WTC11 (cell line): ENCODE measurements at regions not wholly inside any gene's neighbourhood (a gene's known extent, or its start where the extent isn't known, plus 50 kb on each side); places are given as distances from the start of the nearest gene placed in this dataset.
"Not testable (repeated sequence)": the region's sequence is repeated elsewhere in the genome, so short reads cannot be mapped to it uniquely, and the experiment has no call there.

Experiments
- ATAC-seq: fragments of 200-7000 bp; cut with Tn5 transposase; 2 replicates; pipeline ENCODE4 v1.10.0; 2021; ENCODE audit warnings: mild to moderate bottlenecking, moderate library complexity
- CTCF ChIA-PET: fragments of 300-600 bp; sonication (Branson Sonifier 250); formaldehyde crosslinking; loops from one replicate; lab custom pipeline; 2021; ENCODE audit warnings: antibody characterized with exemption; lab: Charles Lee
- POLR2A ChIA-PET: fragments of 350-600 bp; sonication (Branson Sonifier 250); formaldehyde crosslinking; loops from one replicate; lab custom pipeline; 2021; ENCODE audit warnings: antibody characterized with exemption; lab: Charles Lee
- DNase-seq: peaks from one replicate; pipeline ENCODE4 v3.0.0; 2021; ENCODE audit warnings: low spot score
- H3K27ac Mint-ChIP-seq: 2 replicates; pipeline ENCODE4 v1.8.0; 2021; ENCODE audit warnings: mixed read lengths
- H3K27me3 Mint-ChIP-seq: 2 replicates; pipeline ENCODE4 v1.8.0; 2021; ENCODE audit warnings: low read depth, mild to moderate bottlenecking, moderate library complexity, mixed read lengths
- H3K36me3 Mint-ChIP-seq: 2 replicates; pipeline ENCODE4 v1.8.0; 2021; ENCODE audit warnings: mixed read lengths
- H3K4me1 Mint-ChIP-seq: 2 replicates; pipeline ENCODE4 v1.8.0; 2022; ENCODE audit warnings: mixed read lengths
- H3K4me3 Mint-ChIP-seq: 2 replicates; pipeline ENCODE4 v1.8.0; 2021; ENCODE audit warnings: mild to moderate bottlenecking, moderate library complexity, mixed read lengths
- H3K9me3 Mint-ChIP-seq: 2 replicates; pipeline ENCODE4 v1.8.0; 2021; ENCODE audit warnings: mixed read lengths
- CBFB ChIP-seq: sonication (generic); formaldehyde crosslinking; IDR thresholded peaks from 2 replicates; pipeline ENCODE4 v1.8.1; 2022; ENCODE audit warnings: mild to moderate bottlenecking, low read depth, missing genetic modification reagents
- CDX4 ChIP-seq: fragments of 250-450 bp; sonication (Bioruptor Pico); IDR thresholded peaks from 2 replicates; pipeline ENCODE4 v1.9.0; 2021; ENCODE audit warnings: moderate library complexity, mild to moderate bottlenecking, inconsistent platforms, borderline replicate concordance
- ETV6 ChIP-seq: sonication (generic); formaldehyde crosslinking; IDR thresholded peaks from 2 replicates; pipeline ENCODE4 v1.8.1; 2022; ENCODE audit warnings: mild to moderate bottlenecking, missing genetic modification reagents
- FOXP4 ChIP-seq: sonication (generic); formaldehyde crosslinking; IDR thresholded peaks from 2 replicates; pipeline ENCODE4 v1.8.0; 2022; ENCODE audit warnings: mild to moderate bottlenecking, missing genetic modification reagents
- GRHL2 ChIP-seq: fragments of 250-450 bp; sonication (Bioruptor Pico); IDR thresholded peaks from 2 replicates; pipeline ENCODE4 v1.8.0; 2022; ENCODE audit warnings: mild to moderate bottlenecking, moderate library complexity; ENCODE audit not compliant: insufficient replicate concordance, severe bottlenecking
- IRF1 ChIP-seq: sonication (generic); formaldehyde crosslinking; IDR thresholded peaks from 2 replicates; pipeline ENCODE4 v1.8.0; 2023; ENCODE audit warnings: missing genetic modification reagents
- JAZF1 ChIP-seq: fragments of 250-450 bp; sonication (Bioruptor Pico); IDR thresholded peaks from 2 replicates; pipeline ENCODE4 v1.9.0; 2021; ENCODE audit warnings: moderate library complexity, mild to moderate bottlenecking, inconsistent platforms
- JUN ChIP-seq: sonication (generic); formaldehyde crosslinking; IDR thresholded peaks from 2 replicates; pipeline ENCODE4 v1.8.0; 2023; ENCODE audit warnings: mild to moderate bottlenecking, missing genetic modification reagents
- MXD4 ChIP-seq: fragments of 250-450 bp; sonication (Bioruptor Pico); IDR thresholded peaks from 2 replicates; pipeline ENCODE4 v1.8.0; 2021; ENCODE audit warnings: mild to moderate bottlenecking, moderate library complexity, borderline replicate concordance
- NFATC4 ChIP-seq: fragments of 250-450 bp; sonication (Bioruptor Pico); IDR thresholded peaks from 2 replicates; pipeline ENCODE4 v1.9.0; 2021; ENCODE audit warnings: mild to moderate bottlenecking
- SMAD4 ChIP-seq: sonication (generic); formaldehyde crosslinking; IDR thresholded peaks from 2 replicates; pipeline ENCODE4 v1.8.0; 2022; ENCODE audit warnings: mild to moderate bottlenecking, missing genetic modification reagents
- SP1 ChIP-seq: sonication (generic); formaldehyde crosslinking; conservative IDR thresholded peaks from 2 replicates; pipeline ENCODE4 v1.8.1; 2022; ENCODE audit warnings: missing genetic modification reagents
- TCF7 ChIP-seq: sonication (generic); formaldehyde crosslinking; IDR thresholded peaks from 2 replicates; pipeline ENCODE4 v1.8.0; 2022; ENCODE audit warnings: mild to moderate bottlenecking, low read depth, missing genetic modification reagents, moderate library complexity
- TEAD4 ChIP-seq: sonication (generic); formaldehyde crosslinking; IDR thresholded peaks from 2 replicates; pipeline ENCODE4 v1.8.0; 2022; ENCODE audit warnings: mild to moderate bottlenecking, missing genetic modification reagents
- ZBTB21 ChIP-seq: sonication (generic); formaldehyde crosslinking; IDR thresholded peaks from 2 replicates; pipeline ENCODE4 v1.8.1; 2023; ENCODE audit warnings: mild to moderate bottlenecking, missing genetic modification reagents, borderline replicate concordance
- ZNF138 ChIP-seq: sonication (generic); formaldehyde crosslinking; conservative IDR thresholded peaks from 2 replicates; pipeline ENCODE4 v1.8.1; 2022; ENCODE audit warnings: mild to moderate bottlenecking, moderate library complexity, missing genetic modification reagents
- ZNF423 ChIP-seq: fragments of 250-450 bp; sonication (Bioruptor Pico); IDR thresholded peaks from 2 replicates; pipeline ENCODE4 v2.1.2; 2022; ENCODE audit warnings: mild to moderate bottlenecking, moderate library complexity
- ZNF671 ChIP-seq: fragments of 250-450 bp; sonication (Bioruptor Pico); IDR thresholded peaks from 2 replicates; pipeline ENCODE4 v1.8.0; 2021; ENCODE audit warnings: mild to moderate bottlenecking
- TF ChIP-seq, protein P1 (sequence below): fragments of 250-450 bp; sonication (Bioruptor Pico); IDR thresholded peaks from 2 replicates; pipeline ENCODE4 v2.1.2; 2022; ENCODE audit warnings: mild to moderate bottlenecking, moderate library complexity
- TF ChIP-seq, protein P2 (sequence below): fragments of 250-450 bp; sonication (Bioruptor Pico); IDR thresholded peaks from 2 replicates; pipeline ENCODE4 v1.9.0; 2021; ENCODE audit warnings: mild to moderate bottlenecking
- TF ChIP-seq, protein P3 (sequence below): sonication (generic); formaldehyde crosslinking; IDR thresholded peaks from 2 replicates; pipeline ENCODE4 v1.8.1; 2022; ENCODE audit warnings: mild to moderate bottlenecking, missing genetic modification reagents, moderate library complexity, borderline replicate concordance
- TF ChIP-seq, protein P4 (sequence below): sonication (generic); formaldehyde crosslinking; IDR thresholded peaks from 2 replicates; pipeline ENCODE4 v1.8.1; 2022; ENCODE audit warnings: mild to moderate bottlenecking, moderate library complexity, missing genetic modification reagents

GRCh38 chr9:87422999-87423398, 74.7 kb upstream of the DAPK1 start:
- ChIA-PET POLR2A (no interaction called here), CTCF (no interaction called here)
- DNase-seq, result no peak
- Mint-ChIP-seq H3K27me3 (peaks cover 13% of the 10 kb centered on the region), H3K36me3 (peaks cover 84% of the 10 kb centered on the region), H3K27ac (peak overlapping the region; percentile 6; the same call in 1 of the 2 replicates), H3K9me3 (peaks cover 47% of the 10 kb centered on the region), H3K4me1 (peaks cover 40% of the 10 kb centered on the region), H3K4me3 (no peak overlapping the region)
- ATAC-seq, result no peak
- TF ChIP-seq JUN (no peak), CBFB (CRISPR knock-in tag) (no peak), GRHL2 (CRISPR knock-in tag) (no peak), SP1 (CRISPR knock-in tag) (no peak), TCF7 (CRISPR knock-in tag) (no peak), JAZF1 (no peak), ZNF671 (CRISPR knock-in tag) (0 out of 2 replicates have a peak, but pooled peaks have one; percentile 13)

DNA sequence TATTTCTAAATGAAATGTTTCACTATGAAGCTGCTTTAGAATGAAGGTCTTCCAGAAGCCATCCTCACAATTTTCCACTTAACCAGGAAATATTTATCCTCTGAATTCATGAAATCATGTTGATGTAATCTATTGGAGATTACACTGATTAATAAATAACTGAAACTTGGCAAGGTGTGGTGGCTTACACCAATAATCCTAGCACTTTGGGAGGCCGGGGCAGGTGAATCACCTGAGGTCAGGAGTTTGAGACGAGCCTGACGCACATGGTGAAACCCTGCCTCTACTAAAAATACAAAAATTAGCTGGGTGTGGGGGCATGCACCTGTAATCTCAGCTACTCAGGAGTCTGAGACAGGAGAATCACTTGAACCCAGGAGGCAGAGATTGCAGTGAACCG, 73.8 kb upstream of the DAPK1 start:
- peaks cover 75% of the 10 kb centered on the region for H3K36me3 Mint-ChIP-seq
- CTCF ChIA-PET, H3K4me3 Mint-ChIP-seq, POLR2A ChIA-PET, H3K27ac Mint-ChIP-seq, DNase-seq, ATAC-seq: not testable (repeated sequence)
- H3K27me3 Mint-ChIP-seq, result peaks cover 13% of the 10 kb centered on the region
- H3K4me1 Mint-ChIP-seq, result peaks cover 40% of the 10 kb centered on the region
- H3K9me3 Mint-ChIP-seq, result peaks cover 47% of the 10 kb centered on the region

GRCh38 chr9:87425202-87425601, 72.5 kb upstream of the DAPK1 start:
- POLR2A ChIA-PET, result no interaction called here
- peaks cover 39% of the 10 kb centered on the region for H3K9me3 Mint-ChIP-seq
- peaks cover 62% of the 10 kb centered on the region for H3K36me3 Mint-ChIP-seq
- CTCF ChIA-PET, result no interaction called here
- no peak for ATAC-seq
- no peak overlapping the region for H3K27ac Mint-ChIP-seq
- TF ChIP-seq CDX4 (CRISPR knock-in tag), result no peak
- TF ChIP-seq, protein P1, sequence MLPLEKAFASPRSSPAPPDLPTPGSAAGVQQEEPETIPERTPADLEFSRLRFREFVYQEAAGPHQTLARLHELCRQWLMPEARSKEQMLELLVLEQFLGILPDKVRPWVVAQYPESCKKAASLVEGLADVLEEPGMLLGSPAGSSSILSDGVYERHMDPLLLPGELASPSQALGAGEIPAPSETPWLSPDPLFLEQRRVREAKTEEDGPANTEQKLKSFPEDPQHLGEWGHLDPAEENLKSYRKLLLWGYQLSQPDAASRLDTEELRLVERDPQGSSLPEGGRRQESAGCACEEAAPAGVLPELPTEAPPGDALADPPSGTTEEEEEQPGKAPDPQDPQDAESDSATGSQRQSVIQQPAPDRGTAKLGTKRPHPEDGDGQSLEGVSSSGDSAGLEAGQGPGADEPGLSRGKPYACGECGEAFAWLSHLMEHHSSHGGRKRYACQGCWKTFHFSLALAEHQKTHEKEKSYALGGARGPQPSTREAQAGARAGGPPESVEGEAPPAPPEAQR (CRISPR knock-in tag), result no peak
- TF ChIP-seq, protein P2, sequence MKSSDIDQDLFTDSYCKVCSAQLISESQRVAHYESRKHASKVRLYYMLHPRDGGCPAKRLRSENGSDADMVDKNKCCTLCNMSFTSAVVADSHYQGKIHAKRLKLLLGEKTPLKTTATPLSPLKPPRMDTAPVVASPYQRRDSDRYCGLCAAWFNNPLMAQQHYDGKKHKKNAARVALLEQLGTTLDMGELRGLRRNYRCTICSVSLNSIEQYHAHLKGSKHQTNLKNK (CRISPR knock-in tag), result no peak
- TF ChIP-seq TCF7 (CRISPR knock-in tag), result no peak
- no peak for TF ChIP-seq IRF1 (CRISPR knock-in tag)
- TF ChIP-seq NFATC4 (CRISPR knock-in tag), result no peak
- TF ChIP-seq, protein P3, sequence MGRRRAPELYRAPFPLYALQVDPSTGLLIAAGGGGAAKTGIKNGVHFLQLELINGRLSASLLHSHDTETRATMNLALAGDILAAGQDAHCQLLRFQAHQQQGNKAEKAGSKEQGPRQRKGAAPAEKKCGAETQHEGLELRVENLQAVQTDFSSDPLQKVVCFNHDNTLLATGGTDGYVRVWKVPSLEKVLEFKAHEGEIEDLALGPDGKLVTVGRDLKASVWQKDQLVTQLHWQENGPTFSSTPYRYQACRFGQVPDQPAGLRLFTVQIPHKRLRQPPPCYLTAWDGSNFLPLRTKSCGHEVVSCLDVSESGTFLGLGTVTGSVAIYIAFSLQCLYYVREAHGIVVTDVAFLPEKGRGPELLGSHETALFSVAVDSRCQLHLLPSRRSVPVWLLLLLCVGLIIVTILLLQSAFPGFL (CRISPR knock-in tag), result no peak
- TF ChIP-seq SMAD4, result no peak
- TF ChIP-seq GRHL2 (CRISPR knock-in tag), result no peak
- TF ChIP-seq, all 79 proteins: peak for 0
- Mint-ChIP-seq H3K4me3 (no peak overlapping the region), H3K4me1 (peaks cover 29% of the 10 kb centered on the region), H3K27me3 (peaks cover 13% of the 10 kb centered on the region)
- DNase-seq, result no peak

DNA sequence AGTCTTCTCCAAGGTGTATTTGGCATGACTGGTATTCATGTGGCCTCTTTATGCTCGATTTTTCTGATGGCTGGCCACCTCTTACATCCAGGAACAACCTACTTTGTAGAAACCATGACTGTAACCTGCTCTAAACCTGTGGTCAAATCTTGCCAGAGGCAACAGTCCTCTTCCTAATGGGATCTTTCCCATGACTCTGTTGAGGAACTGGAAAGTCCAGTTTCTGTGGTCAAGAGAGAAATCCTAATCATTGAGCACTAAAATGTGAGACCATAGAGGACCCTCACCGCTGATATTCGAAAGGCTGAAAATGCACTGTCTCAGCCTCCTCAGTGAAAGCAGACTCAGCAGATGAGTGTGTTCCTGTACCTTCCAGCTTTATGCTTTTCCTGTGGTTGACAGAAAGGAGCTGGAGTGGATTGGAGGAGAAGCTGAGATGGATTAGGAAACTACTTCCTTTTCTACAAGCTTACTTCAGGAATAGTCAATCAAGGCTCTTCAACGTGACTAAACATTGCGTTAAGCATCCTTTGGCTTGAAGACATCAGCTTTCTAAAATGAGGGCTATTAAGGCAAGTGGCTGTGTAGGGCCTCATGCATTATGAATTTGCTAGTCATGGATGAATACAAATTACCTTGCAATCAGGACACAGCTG, 69.7 kb upstream of the DAPK1 start:
- Mint-ChIP-seq H3K27ac (peak overlapping the region; percentile 30; the same call in 1 of the 2 replicates), H3K36me3 (peaks cover 40% of the 10 kb centered on the region), H3K9me3 (peaks cover 26% of the 10 kb centered on the region), H3K4me1 (peaks cover 32% of the 10 kb centered on the region), H3K4me3 (no peak overlapping the region), H3K27me3 (peaks cover 13% of the 10 kb centered on the region)
- TF ChIP-seq ZNF423 (CRISPR knock-in tag) (no peak), ZNF138 (CRISPR knock-in tag) (no peak), FOXP4 (CRISPR knock-in tag) (no peak), TEAD4 (no peak), ETV6 (CRISPR knock-in tag) (no peak), MXD4 (CRISPR knock-in tag) (no peak), CBFB (CRISPR knock-in tag) (no peak), ZBTB21 (no peak)
- TF ChIP-seq, protein P4, sequence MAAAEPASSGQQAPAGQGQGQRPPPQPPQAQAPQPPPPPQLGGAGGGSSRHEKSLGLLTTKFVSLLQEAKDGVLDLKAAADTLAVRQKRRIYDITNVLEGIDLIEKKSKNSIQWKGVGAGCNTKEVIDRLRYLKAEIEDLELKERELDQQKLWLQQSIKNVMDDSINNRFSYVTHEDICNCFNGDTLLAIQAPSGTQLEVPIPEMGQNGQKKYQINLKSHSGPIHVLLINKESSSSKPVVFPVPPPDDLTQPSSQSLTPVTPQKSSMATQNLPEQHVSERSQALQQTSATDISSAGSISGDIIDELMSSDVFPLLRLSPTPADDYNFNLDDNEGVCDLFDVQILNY (CRISPR knock-in tag), result no peak
- no peak for ATAC-seq
- ChIA-PET POLR2A (no interaction called here), CTCF (interaction anchor here (0.8 kb wide), 1 partner anchor 790 kb away, joined by 3 read pairs; no protein-coding TSS in a partner anchor)
- DNase-seq, result no peak
